Medulla oblongata (tissue), 1 donor: ENCODE measurements at regions not wholly inside any gene's neighbourhood (a gene's known extent, or its start where the extent isn't known, plus 50 kb on each side); places are given as distances from the start of the nearest gene placed in this dataset.
"Not testable (repeated sequence)": the region's sequence is repeated elsewhere in the genome, so short reads cannot be mapped to it uniquely, and the experiment has no call there.

Experiments
- DNase-seq: peaks from one replicate; pipeline ENCODE4 v3.0.0-alpha.2; 2015; ENCODE audit errors: extremely low spot score

- DNase-seq = not testable (repeated sequence)
These were observed 5001.9 kb upstream of the OR11H1 start for GRCh38 chr22:10526079-10526478.

GRCh38 chr22:10531141-10531540 is 4996.9 kb upstream of the OR11H1 start:
- not testable (repeated sequence) for DNase-seq

DNA sequence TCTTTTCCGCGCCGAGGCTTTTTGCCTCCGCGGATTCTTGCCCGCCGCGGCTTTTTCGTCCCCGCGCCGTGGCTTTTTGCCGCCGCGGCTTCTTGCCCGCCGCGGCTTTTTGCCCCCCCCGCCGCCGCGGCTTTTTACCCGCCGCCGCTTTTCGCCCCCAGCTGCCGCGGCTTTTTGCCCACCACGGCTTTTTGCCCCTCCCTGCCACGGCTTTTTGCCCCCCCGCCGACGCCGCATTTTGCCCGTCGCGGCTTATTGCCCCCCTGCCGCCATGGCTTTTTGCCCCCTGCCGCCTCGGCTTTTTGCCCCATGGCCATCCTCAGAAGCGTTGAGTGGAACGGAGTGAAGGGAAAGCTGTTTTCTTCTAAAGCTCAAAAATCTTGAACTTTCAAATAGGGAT is 4955.5 kb upstream of the OR11H1 start:
- not testable (repeated sequence) for DNase-seq

GRCh38 chr22:10601071-10601470 is 4926.9 kb upstream of the OR11H1 start:
- DNase-seq = not testable (repeated sequence)

DNA sequence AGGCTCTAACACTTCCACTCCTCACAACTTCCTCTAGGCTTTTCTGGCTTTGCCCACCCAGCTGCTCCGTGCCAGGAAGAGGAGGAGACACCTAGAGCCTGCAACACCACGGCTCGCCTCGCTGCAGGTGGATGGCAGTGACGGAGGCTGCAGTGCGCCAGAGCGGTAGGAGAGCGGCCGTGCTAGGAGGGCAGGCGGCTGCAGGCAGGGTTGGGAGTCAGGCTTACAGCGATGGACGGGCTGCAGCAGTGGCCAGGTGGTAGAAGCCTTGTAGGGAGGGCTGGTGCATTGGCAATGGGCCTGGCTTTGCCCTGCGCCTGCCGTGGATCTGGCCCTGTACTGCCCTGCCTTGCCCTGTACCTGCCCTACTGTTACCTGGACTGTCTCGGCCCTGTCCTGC is 4896.0 kb upstream of the OR11H1 start:
- not testable (repeated sequence) for DNase-seq

DNA sequence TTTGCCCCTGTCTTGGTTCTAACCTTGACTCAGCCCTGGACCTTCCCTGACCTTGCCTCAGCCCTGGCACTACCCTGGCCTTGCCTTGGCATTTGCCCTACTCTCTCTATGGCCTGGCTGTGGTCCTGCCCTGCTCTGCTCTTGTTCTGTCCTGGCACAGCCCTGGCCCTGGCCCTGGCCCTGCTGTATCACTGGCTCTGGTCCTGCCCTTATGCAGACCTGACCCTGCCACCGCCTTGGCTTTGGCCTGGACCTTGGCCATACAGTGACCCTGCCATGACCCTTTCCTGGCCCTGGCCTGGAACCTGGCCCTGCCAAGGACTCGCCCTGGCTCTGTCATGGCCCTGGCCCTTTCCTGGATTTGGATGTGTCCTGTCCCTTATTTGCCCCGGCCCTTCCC is 4892.7 kb upstream of the OR11H1 start:
- not testable (repeated sequence) for DNase-seq

DNA sequence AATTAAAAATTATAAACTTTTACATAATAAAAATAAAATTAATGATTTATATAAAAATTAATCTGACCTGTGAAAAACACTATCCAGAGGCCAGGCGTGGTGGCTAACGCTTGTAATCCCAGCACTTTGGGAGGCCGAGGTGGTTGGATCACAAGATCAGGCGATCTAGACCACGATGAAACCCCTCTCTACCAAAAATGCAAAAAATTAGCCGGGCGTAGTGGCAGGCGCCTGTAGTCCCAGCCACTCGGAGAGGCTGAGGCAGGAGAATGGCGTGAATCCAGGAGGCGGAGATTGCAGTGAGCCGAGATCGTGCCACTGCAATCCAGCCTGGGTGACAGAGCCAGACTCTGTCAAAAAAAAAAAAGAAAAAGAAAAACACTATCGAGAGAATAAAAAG is 4865.2 kb upstream of the OR11H1 start:
- DNase-seq = not testable (repeated sequence)

GRCh38 chr22:10673065-10673464 is 4854.9 kb upstream of the OR11H1 start:
- DNase-seq = not testable (repeated sequence)

GRCh38 chr22:10678720-10679119 is 4849.3 kb upstream of the OR11H1 start:
- not testable (repeated sequence) for DNase-seq

DNA sequence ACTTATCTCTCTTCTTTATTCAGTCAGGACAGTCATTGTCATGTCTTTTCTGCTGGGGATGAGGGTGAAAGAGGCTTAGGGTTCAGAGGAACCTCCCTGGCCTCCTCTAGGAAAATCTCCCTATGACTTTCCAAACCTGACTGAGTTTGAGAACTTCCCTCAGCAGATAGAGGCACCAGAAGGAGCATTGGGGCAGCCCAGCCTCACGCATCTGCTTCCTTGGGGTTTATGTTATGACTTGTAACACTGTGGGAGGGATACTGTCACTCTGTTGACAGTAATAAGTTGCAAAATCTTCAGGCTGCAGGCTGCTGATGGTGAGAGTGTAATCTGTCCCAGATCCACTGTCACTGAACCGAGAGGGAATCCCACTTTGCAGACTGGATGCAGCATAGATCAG is 4842.6 kb upstream of the OR11H1 start:
- DNase-seq = not testable (repeated sequence)

DNA sequence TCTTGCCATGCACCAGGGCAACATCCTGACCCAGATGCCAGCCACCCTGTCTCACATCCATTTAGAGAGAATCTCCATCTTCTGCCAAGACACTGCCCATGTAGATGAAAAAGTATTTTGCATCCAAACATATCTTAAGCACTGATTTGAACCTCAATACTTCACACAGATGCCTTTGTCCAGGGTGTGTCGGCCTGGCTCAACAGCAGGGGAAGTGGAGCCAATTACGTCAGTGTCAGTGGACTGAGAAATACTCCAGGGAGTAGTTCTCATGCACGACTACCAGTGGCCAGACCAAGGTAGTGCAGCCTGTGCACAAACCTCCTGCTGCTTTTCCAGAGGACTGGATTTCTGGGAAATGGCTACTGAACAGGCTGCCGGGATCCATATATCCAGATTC is 4840.7 kb upstream of the OR11H1 start:
- DNase-seq = not testable (repeated sequence)

- DNase-seq = not testable (repeated sequence)
These were observed 4829.2 kb upstream of the OR11H1 start for GRCh38 chr22:10698836-10699235.

DNA sequence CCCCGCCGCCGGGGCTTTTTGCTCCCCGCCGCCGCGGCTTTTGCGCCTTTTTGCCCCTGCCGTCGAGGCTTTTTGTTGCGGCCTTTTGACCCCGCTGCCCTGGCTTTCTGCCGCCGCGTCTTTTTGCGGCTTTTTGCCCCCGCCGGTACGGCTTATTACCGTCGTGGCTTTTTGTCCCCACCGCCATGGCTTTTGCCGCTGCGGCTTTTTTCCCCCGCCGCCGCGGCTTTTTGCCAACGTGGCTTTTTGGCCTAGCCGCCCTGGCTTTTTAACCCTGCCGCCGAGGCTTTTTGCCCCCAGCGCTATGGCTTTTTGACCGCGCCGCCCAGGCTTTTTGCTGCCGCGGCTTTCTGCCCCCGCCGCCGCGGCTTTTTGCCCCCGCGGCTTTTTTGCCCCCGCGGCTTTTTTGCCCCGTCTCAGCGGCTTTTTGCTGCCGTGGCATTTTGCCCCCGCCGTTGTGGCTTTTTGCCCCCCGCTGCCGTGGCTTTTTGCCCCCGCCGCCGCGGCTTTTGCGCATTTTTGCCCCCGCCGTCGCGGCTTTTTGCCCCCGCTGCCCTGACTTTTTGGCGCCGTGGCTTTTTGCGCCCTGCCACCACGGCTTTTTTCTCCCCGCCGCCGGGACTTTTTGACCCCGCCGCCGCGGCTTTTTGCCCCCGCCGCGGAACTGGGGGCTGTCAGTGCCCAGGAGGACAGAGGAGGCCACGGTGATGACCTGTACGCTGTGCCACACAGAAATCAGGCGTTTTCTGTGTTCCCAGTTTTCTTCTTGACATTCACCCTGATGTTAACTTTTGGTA is 4828.5 kb upstream of the OR11H1 start:
- not testable (repeated sequence) for DNase-seq

GRCh38 chr22:10708175-10708574 is 4819.8 kb upstream of the OR11H1 start:
- DNase-seq = not testable (repeated sequence)

- peak; percentile 1 for DNase-seq
These were observed 4817.1 kb upstream of the OR11H1 start for GRCh38 chr22:10710923-10711322.

- peak; percentile 8 for DNase-seq
These were observed 4805.2 kb upstream of the OR11H1 start for GRCh38 chr22:10722804-10723203.

DNA sequence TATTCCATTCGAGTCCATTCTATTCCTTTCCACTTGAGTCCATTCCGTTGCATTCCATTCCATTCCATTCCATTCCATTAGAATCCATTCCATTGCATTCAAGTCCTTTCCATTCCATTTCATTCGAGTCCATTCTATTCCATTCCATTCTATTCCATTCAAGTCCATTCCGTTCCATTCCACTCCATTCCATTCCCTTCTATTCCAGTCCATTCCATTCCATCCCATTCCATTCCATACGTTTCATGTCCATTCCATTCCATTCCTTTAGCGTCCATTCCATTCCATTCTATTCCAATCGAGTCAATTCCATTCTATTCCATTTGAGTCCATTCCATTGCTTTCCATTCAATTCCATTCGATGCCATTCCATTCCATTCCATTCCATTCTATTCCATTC is 4804.0 kb upstream of the OR11H1 start:
- DNase-seq = peak; percentile 1

DNA sequence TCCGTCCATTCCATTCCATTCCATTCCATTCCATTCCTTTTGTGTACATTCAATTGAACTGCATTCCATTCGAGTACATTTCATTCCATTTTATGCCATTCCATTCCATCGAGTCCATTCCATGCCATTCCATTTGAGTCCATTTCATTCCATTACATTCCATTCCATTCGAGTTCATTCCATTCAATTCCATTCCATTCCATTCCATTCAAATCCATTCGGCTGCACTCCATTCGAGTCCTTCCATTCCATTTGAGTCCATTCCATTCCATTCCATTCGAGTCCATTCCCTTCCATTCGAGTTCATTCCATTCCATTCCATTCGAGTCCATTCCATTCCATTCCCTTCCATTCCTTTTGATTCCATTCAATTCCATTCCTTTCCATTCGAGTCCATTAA is 4800.6 kb upstream of the OR11H1 start:
- DNase-seq = peak; percentile 2

DNA sequence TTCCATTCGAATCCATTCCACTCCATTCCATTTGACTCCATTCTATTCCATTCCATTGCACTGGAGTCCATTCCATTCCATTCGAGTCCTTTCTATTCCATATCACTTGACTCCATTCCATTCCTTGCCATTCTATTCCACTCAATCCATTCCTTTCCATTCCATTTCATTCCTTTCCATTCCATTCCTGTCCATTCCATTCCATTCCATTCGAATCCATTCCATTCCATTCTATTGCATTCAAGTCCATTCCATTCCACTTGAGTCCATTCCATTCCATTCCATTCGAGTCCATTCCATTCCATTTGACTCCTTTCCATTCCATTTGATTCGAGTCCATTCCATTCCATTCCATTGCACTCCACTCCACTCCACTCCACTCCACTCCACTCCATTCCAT is 4798.0 kb upstream of the OR11H1 start:
- not testable (repeated sequence) for DNase-seq

GRCh38 chr22:10730706-10731105 is 4797.3 kb upstream of the OR11H1 start:
- DNase-seq = not testable (repeated sequence)

DNA sequence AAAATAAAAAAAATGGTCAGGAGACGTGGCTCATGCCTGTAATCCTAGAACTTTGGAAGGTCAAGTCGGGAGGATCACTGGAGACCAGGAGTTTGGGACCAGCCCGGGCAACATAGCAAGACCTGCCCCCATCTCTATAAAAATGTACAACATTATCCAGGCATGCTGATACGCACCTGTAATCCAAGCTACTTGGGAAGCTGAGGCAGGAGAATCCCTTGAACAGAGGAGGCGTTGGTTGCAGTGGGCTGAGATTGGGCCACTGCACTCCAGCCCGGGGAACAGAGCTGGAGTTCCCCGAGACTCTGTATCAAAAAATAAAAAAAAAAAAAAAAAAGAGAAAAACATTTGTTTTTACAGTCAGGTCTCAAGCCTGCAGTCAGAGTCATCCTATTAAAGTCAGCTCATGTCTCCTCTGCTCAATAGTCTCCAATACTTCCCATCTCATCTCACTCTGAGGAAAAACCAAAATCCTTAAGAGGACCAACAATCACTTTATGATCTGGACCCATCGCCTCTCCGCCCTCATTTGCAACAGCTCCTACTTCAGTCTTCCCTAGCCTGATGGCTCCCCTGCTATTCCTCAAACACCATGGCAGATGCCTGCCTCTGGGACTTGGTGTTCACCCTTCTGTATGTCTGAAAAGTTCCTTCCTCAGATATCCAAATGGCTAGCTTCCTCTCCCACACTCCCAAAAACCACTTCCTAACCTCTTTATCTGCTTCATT is 4796.6 kb upstream of the OR11H1 start:
- DNase-seq = not testable (repeated sequence)

DNA sequence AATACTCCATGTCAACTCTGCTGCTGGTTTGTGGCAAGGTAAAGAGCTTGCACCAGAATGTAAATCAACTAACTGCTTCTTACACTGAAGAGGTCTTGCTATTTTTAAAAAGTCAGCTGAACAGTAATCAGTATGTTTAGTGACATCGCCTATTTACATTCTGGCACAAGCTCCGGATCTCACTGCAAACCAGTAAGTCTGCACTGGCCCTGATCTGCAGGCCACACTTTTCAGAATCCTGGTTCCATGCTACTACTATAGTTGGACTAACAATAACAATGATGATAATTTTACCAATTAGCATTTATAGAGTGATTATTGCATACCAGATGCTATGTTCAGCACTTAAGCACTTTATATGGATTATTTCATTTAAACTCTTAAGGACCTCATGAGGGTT is 4792.9 kb upstream of the OR11H1 start:
- not testable (repeated sequence) for DNase-seq

GRCh38 chr22:10736879-10737278 is 4791.1 kb upstream of the OR11H1 start:
- not testable (repeated sequence) for DNase-seq
